ENCODE measurements at regions not wholly inside any gene's neighbourhood (a gene's known extent, or its start where the extent isn't known, plus 50 kb on each side); places are given as distances from the start of the nearest gene placed in this dataset.
"Not testable (repeated sequence)": the region's sequence is repeated elsewhere in the genome, so short reads cannot be mapped to it uniquely, and the experiment has no call there.

DNA sequence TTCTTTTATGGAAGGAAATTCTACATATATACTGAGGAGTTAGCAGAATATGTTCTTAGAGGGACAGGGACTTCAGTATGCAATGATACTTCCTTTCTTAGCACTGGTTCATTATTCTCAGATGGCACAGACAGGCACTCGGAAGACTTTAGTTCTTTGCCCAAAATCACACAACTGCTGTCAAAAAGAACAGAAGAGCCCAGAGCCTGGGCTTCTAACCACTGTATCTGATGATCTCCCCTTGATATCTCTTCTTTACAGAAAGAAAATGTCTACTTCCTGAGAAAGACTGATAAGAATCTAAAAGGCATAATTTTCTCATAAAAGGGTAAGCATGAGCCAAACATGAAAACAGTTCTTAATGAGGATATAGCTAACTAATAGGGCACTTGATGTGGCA is 2034.2 kb upstream of the PRR20A start:
- no peak for DNase-seq

DNA sequence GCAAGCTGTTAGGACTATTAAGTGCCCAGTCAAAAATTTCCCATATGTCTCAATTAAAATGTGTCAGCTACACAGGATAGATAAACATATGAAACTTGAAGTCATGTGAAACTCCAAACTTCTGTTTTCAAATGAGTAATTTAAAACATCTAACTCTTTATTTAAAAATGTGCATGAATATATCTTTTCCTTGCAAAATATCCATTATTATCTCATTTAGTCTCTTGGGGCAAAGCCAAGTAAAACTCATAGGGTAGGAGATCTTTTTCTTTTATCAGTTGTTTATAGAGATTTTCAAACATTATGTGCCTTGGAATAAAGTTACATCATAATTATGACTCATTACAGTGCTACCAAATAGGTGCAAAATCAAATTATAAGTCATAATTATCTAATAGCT is 2020.1 kb upstream of the PRR20A start:
- DNase-seq = no peak
- H3K27ac ChIP-seq = no peak overlapping the region
- H3K4me3 ChIP-seq (ENCODE audit: low read depth, low read length) = no peak overlapping the region
- no peaks in the 10 kb centered on the region for H3K9me3 ChIP-seq (ENCODE audit: severe bottlenecking)
- TF ChIP-seq, protein P1, sequence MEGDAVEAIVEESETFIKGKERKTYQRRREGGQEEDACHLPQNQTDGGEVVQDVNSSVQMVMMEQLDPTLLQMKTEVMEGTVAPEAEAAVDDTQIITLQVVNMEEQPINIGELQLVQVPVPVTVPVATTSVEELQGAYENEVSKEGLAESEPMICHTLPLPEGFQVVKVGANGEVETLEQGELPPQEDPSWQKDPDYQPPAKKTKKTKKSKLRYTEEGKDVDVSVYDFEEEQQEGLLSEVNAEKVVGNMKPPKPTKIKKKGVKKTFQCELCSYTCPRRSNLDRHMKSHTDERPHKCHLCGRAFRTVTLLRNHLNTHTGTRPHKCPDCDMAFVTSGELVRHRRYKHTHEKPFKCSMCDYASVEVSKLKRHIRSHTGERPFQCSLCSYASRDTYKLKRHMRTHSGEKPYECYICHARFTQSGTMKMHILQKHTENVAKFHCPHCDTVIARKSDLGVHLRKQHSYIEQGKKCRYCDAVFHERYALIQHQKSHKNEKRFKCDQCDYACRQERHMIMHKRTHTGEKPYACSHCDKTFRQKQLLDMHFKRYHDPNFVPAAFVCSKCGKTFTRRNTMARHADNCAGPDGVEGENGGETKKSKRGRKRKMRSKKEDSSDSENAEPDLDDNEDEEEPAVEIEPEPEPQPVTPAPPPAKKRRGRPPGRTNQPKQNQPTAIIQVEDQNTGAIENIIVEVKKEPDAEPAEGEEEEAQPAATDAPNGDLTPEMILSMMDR (IDR thresholded peaks at IDR 0.05; ENCODE audit: low read depth, low read length) = no peak
- no peaks in the 10 kb centered on the region for H3K27me3 ChIP-seq (ENCODE audit: insufficient read depth, low read depth, severe bottlenecking)
- no peaks in the 10 kb centered on the region for H3K36me3 ChIP-seq

More for the DNA sequence above, 2034.2 kb upstream of the PRR20A start:
- no peak overlapping the region for H3K4me3 ChIP-seq (ENCODE audit: low read depth, low read length)
- no peaks in the 10 kb centered on the region for H3K27me3 ChIP-seq (ENCODE audit: insufficient read depth, low read depth, severe bottlenecking)
- H3K27ac ChIP-seq = no peak overlapping the region
- TF ChIP-seq, protein P1 (IDR thresholded peaks at IDR 0.05; ENCODE audit: low read depth, low read length) = no peak
- no peaks in the 10 kb centered on the region for H3K9me3 ChIP-seq (ENCODE audit: severe bottlenecking)
- H3K36me3 ChIP-seq = no peaks in the 10 kb centered on the region

DNA sequence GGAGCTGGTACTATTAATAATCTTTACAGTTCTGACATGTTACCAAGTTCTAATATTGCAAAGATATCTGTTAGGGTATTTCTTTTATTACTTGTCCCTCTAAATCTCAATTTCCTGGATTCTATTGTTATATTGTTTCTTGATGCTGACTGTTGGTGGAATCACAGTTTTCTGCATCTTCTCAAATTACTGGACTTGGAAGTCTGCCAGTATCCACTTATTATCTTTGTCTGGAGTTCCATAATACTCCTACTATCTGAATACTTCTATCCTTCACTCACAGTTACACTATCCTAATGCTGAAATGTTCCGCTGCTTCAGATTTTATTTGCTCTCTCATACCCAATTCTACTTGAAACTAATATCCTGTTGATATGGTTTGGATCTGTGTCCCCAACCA is 1985.7 kb upstream of the PRR20A start:
- H3K27ac ChIP-seq = no peak overlapping the region
- DNase-seq = no peak
- H3K36me3 ChIP-seq = no peaks in the 10 kb centered on the region
- H3K4me3 ChIP-seq (ENCODE audit: low read depth, low read length) = no peak overlapping the region
- H3K27me3 ChIP-seq (ENCODE audit: insufficient read depth, low read depth, severe bottlenecking) = no peaks in the 10 kb centered on the region
- no peaks in the 10 kb centered on the region for H3K9me3 ChIP-seq (ENCODE audit: severe bottlenecking)
- TF ChIP-seq, protein P1 (IDR thresholded peaks at IDR 0.05; ENCODE audit: low read depth, low read length) = no peak

DNA sequence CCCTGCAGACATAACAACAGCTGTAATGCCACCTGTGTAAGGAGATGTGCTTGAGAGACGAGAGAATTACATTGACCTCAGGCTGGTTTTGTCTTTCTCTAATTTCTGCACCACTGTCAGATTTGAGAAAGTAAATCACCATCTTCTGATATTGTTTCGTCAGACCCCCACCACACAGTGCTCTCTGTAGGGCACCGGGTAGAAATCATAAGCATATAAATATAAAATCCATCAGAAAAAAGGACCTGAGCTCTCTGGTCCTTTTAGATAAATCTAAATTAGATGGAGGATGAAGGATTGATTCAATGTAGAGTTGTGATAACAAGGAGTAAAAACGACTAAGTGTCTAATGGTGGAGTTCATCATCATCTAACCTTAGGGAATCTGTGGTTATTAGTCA is 1981.0 kb upstream of the PRR20A start:
- DNase-seq = no peak
- TF ChIP-seq, protein P1 (IDR thresholded peaks at IDR 0.05; ENCODE audit: low read depth, low read length) = no peak
- Histone ChIP-seq H3K36me3 (no peaks in the 10 kb centered on the region), H3K9me3 (ENCODE audit: severe bottlenecking) (no peaks in the 10 kb centered on the region), H3K27ac (no peak overlapping the region), H3K4me3 (ENCODE audit: low read depth, low read length) (no peak overlapping the region), H3K27me3 (ENCODE audit: insufficient read depth, low read depth, severe bottlenecking) (no peaks in the 10 kb centered on the region)

DNA sequence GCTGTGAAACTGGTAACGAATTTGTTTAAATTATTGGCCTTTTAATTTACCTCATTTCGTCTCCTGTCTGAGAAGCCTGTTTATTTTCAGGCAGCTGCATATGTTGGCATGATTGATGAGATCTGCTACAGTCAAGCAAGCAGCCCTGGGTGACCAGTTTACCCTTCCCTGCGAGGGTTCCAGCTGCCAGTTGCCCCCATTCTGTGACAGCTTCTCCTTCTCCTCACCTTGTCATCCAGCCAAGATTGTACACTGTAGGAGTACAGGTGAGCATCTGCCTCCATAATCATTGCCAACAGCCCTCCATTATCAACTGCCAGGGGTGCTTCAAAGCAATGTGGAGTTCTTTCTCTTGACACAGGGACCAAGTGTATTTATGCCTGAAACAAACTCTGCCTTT is 1979.9 kb upstream of the PRR20A start:
- Histone ChIP-seq H3K9me3 (ENCODE audit: severe bottlenecking) (no peaks in the 10 kb centered on the region), H3K4me3 (ENCODE audit: low read depth, low read length) (no peak overlapping the region), H3K27me3 (ENCODE audit: insufficient read depth, low read depth, severe bottlenecking) (no peaks in the 10 kb centered on the region), H3K36me3 (no peaks in the 10 kb centered on the region), H3K27ac (no peak overlapping the region)
- TF ChIP-seq, protein P1 (IDR thresholded peaks at IDR 0.05; ENCODE audit: low read depth, low read length) = no peak
- DNase-seq = no peak

DNA sequence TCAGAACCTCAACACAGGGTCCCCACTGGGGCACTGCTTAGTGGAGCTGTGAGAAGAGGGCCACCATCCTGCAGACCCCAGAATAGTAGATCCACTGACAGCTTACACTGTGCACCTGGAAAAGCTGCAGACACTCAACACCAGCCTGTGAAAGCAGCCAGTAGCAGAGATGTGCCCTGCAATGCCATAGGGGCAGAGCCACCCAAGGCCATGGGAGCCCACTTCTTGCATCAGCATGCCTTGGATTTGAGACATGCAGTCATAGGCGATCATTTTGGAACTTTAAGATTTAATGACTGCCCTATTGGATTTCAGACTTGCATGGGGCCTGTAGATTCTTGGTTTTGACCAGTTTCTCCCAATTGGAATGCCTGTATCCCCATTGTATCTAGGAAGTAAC is 1962.1 kb upstream of the PRR20A start:
- not testable (repeated sequence) for H3K27ac ChIP-seq; H3K27me3 ChIP-seq (ENCODE audit: insufficient read depth, low read depth, severe bottlenecking); DNase-seq; H3K9me3 ChIP-seq (ENCODE audit: severe bottlenecking); H3K4me3 ChIP-seq (ENCODE audit: low read depth, low read length); H3K36me3 ChIP-seq
